Peyer's patch (tissue), 4 donors: ENCODE measurements at regions not wholly inside any gene's neighbourhood (a gene's known extent, or its start where the extent isn't known, plus 50 kb on each side); places are given as distances from the start of the nearest gene placed in this dataset.

ENCODE experiments used
- CTCF ChIP-seq, 6 experiments: fragments of 450-650 bp in 4 of 6; fragments of 200-600 bp in 2 of 6; sonication (generic) in 1 of 6; IDR thresholded peaks; one replicate each; pipeline ENCODE4 v1.5.1; 2017 to 2019; ENCODE audit warnings: antibody characterized with exemption in 6 of 6, mild to moderate bottlenecking in 3 of 6, moderate library complexity in 1 of 6
- POLR2A ChIP-seq, 2 donors: fragments of 450-650 bp; IDR thresholded peaks; one replicate each; pipeline ENCODE4 v1.5.1; 2017; ENCODE audit warnings: antibody characterized with exemption in 2 of 2, mild to moderate bottlenecking in 2 of 2, moderate library complexity in 2 of 2

- TF ChIP-seq CTCF (IDR thresholded peaks at IDR 0.05) (no peak), POLR2A (IDR thresholded peaks at IDR 0.05) (no peak)
These were observed 457.4 kb upstream of the NUDT12 start for GRCh38 chr5:104019956-104020355.
